HepG2 (cell line): ENCODE measurements at regions not wholly inside any gene's neighbourhood (a gene's known extent, or its start where the extent isn't known, plus 50 kb on each side); places are given as distances from the start of the nearest gene placed in this dataset.

Source experiments
- ATAC-seq: fragments of 200-7000 bp; cut with Tn5 transposase; 3 replicates; pipeline ENCODE4 v1.9.1; 2020; ENCODE audit warnings: mild to moderate bottlenecking, moderate library complexity
- BruUV-seq: library from RNA; stranded (reverse); fragments of 400-500 nt; replicated peaks from 2 replicates; lab custom pipeline; 2021; lab: Mats Ljungman, UMichigan
- CTCF ChIA-PET: fragments of 300-600 bp; formaldehyde crosslinking; extraction: SDS; loops from one replicate; lab custom pipeline; 2021; ENCODE audit warnings: low total read pairs, inconsistent platforms, low intra/inter-chr PET ratio; lab: Yijun Ruan, JAX
- POLR2A ChIA-PET: fragments of 350-600 bp; sonication (Branson Sonifier 250); formaldehyde crosslinking; loops from one replicate; lab custom pipeline; 2020; ENCODE audit warnings: antibody characterized with exemption, inconsistent platforms; lab: Yijun Ruan, JAX
- DNase-seq: peaks from one replicate; pipeline ENCODE4 v3.0.0-alpha.2; 2015; ENCODE audit warnings: low spot score
- FAIRE-seq: peaks from 3 replicates; lab custom pipeline; 2011; peaks lifted over from hg19 to GRCh38; lab: Jason Lieb, UNC
- H2AFZ ChIP-seq: one replicate; pipeline ENCODE4 v1.6.1; 2011; ENCODE audit warnings: low read length, inconsistent platforms
- H3K27ac ChIP-seq: fragments of 300-600 bp; 3 replicates; pipeline ENCODE4 v1.8.0; 2011; ENCODE audit warnings: mixed run types, mild to moderate bottlenecking, mixed read lengths, low read length, inconsistent platforms; ENCODE audit not compliant: insufficient read depth; ENCODE audit errors: extremely low read length
- H3K27me3 ChIP-seq, 2 experiments: fragments of 200-600 bp in 1 of 2; 2 replicates in 1 of 2; 3 replicates in 1 of 2; pipeline versions ENCODE4 v1.6.0 to v1.8.0; 2011; ENCODE audit warnings: low read length in 2 of 2, mild to moderate bottlenecking in 2 of 2, moderate library complexity in 2 of 2, inconsistent platforms in 1 of 2; ENCODE audit not compliant: insufficient read depth in 2 of 2, control insufficient read depth in 1 of 2
- H3K36me3 ChIP-seq, 2 experiments: fragments of 200-600 bp in 1 of 2; replicated peaks in 1 of 2; 2 replicates in 1 of 2; 3 replicates in 1 of 2; pipeline versions ENCODE4 v1.5.1 to v1.8.0; 2011; ENCODE audit warnings: low read length in 2 of 2, inconsistent platforms in 1 of 2; ENCODE audit not compliant: insufficient read depth in 2 of 2, control insufficient read depth in 1 of 2
- H3K4me1 ChIP-seq: 2 replicates; pipeline ENCODE4 v1.5.1; 2012; ENCODE audit warnings: low read length, inconsistent platforms; ENCODE audit not compliant: insufficient read depth
- H3K4me2 ChIP-seq: 2 replicates; pipeline ENCODE4 v1.6.0; 2011; ENCODE audit warnings: low read depth, low read length, inconsistent platforms
- H3K4me3 ChIP-seq, 3 experiments: fragments of 200-600 bp in 1 of 3; sonication (generic), shearing (Covaris generic) in 1 of 3; replicated peaks in 1 of 3; 2 replicates each; pipeline ENCODE4 v1.5.1; 2011 to 2016; ENCODE audit warnings: low read length in 3 of 3, inconsistent platforms in 2 of 3, low read depth in 2 of 3, mild to moderate bottlenecking in 2 of 3, control low read depth in 1 of 3, mixed read lengths in 1 of 3; ENCODE audit not compliant: insufficient read depth in 1 of 3
- H3K79me2 ChIP-seq: one replicate; pipeline ENCODE4 v1.6.1; 2011; ENCODE audit warnings: low read length, inconsistent platforms; ENCODE audit not compliant: insufficient read depth
- H3K9ac ChIP-seq: 2 replicates; pipeline ENCODE4 v1.6.0; 2011; ENCODE audit warnings: mild to moderate bottlenecking, low read depth, low read length, inconsistent platforms; ENCODE audit not compliant: insufficient read depth
- H3K9me3 ChIP-seq: 2 replicates; pipeline ENCODE4 v1.5.1; 2012; ENCODE audit warnings: mild to moderate bottlenecking, low read length
- H4K20me1 ChIP-seq: 2 replicates; pipeline ENCODE4 v1.6.0; 2011; ENCODE audit warnings: inconsistent platforms, mild to moderate bottlenecking, low read length, moderate library complexity; ENCODE audit not compliant: insufficient read depth
- ATM ChIP-seq: fragments of 450-650 bp; IDR thresholded peaks from 2 replicates; pipeline ENCODE4 v1.7.1; 2017; ENCODE audit warnings: mild to moderate bottlenecking, borderline replicate concordance
- FOXO4 ChIP-seq: sonication (generic); formaldehyde crosslinking; conservative IDR thresholded peaks from 2 replicates; pipeline ENCODE4 v1.8.1; 2023; ENCODE audit warnings: missing genetic modification reagents
- HHEX ChIP-seq: IDR thresholded peaks from 2 replicates; pipeline ENCODE4 v1.6.1; 2016; ENCODE audit warnings: control low read depth
- KDM4B ChIP-seq: sonication (generic); formaldehyde crosslinking; IDR thresholded peaks from 2 replicates; pipeline ENCODE4 v1.4.0; 2020; ENCODE audit warnings: missing genetic modification reagents
- NFIC ChIP-seq: IDR thresholded peaks from 2 replicates; pipeline ENCODE4 v1.6.1; 2012; ENCODE audit warnings: mild to moderate bottlenecking, low read length, inconsistent platforms
- PAXIP1 ChIP-seq: sonication (generic); formaldehyde crosslinking; conservative IDR thresholded peaks from 2 replicates; pipeline ENCODE4 v1.4.0; 2020; ENCODE audit warnings: mild to moderate bottlenecking, missing genetic modification reagents, moderate library complexity
- PCBP1 ChIP-seq: fragments of 200-400 bp; formaldehyde crosslinking; IDR thresholded peaks from 2 replicates; pipeline ENCODE4 v1.6.1; 2017; ENCODE audit warnings: mild to moderate bottlenecking, low read depth, low read length, borderline replicate concordance
- RXRB ChIP-seq: IDR thresholded peaks from 2 replicates; pipeline ENCODE4 v1.6.1; 2016; ENCODE audit warnings: borderline replicate concordance, missing genetic modification reagents, missing compliant biosample characterization
- SATB2 ChIP-seq: sonication (generic); formaldehyde crosslinking; IDR thresholded peaks from 2 replicates; pipeline ENCODE4 v1.5.0; 2020; ENCODE audit warnings: missing genetic modification reagents
- SMAD9 ChIP-seq: sonication (generic); formaldehyde crosslinking; IDR thresholded peaks from 2 replicates; pipeline ENCODE4 v1.5.1; 2020; ENCODE audit warnings: mild to moderate bottlenecking, missing genetic modification reagents
- YY1 ChIP-seq: IDR thresholded peaks from 2 replicates; pipeline ENCODE4 v1.6.1; 2011; ENCODE audit warnings: low read length, low read depth, moderate library complexity, mild to moderate bottlenecking; ENCODE audit not compliant: insufficient read depth, insufficient replicate concordance
- ZBTB25 ChIP-seq: IDR thresholded peaks from 2 replicates; pipeline ENCODE4 v1.6.1; 2018; ENCODE audit warnings: missing genetic modification reagents
- ZKSCAN5 ChIP-seq: sonication (generic); formaldehyde crosslinking; IDR thresholded peaks from 2 replicates; pipeline ENCODE4 v1.5.1; 2020; ENCODE audit warnings: mild to moderate bottlenecking, missing genetic modification reagents
- ZNF256 ChIP-seq: sonication (generic); formaldehyde crosslinking; conservative IDR thresholded peaks from 2 replicates; pipeline ENCODE4 v1.4.0; 2020; ENCODE audit warnings: missing genetic modification reagents
- ZNF562 ChIP-seq: sonication (generic); formaldehyde crosslinking; IDR thresholded peaks from 2 replicates; pipeline ENCODE4 v1.8.0; 2022; ENCODE audit warnings: missing genetic modification reagents, borderline replicate concordance
- ZNF644 ChIP-seq: IDR thresholded peaks from 2 replicates; pipeline ENCODE4 v1.6.1; 2016; ENCODE audit warnings: low read depth
- ZNF687 ChIP-seq: sonication (generic); formaldehyde crosslinking; IDR thresholded peaks from 2 replicates; pipeline ENCODE4 v1.5.1; 2020; ENCODE audit warnings: mild to moderate bottlenecking, missing genetic modification reagents, moderate library complexity
- WGBS: methylation state at CpG from one replicate; pipeline ENCODE4 v1.1.6; 2017; ENCODE audit warnings: low lambda C conversion rate; 5-methylcytosine and 5-hydroxymethylcytosine counted together
- in situ Hi-C: cut with HindIII; loops from 2 replicates; pipeline ENCODE4 v1.10.0; 2017; ENCODE audit warnings: low pct_unique_long_range_greater_than_20kb; ENCODE audit not compliant: extremely low pct_ligation_motif_present
- intact Hi-C: fragments of 100-400 bp; cut with micrococcal nuclease; formaldehyde crosslinking; loops from one replicate; pipeline ENCODE4 v1.10.0; 2022; ENCODE audit not compliant: unreplicated experiment

- intact Hi-C loops: no loop called here
- BruUV-seq: no TSS peak
- in situ Hi-C loops: no loop called here
- ATAC-seq (no peak), FAIRE-seq (no peak), DNase-seq (no peak)
- no peak overlapping the region for H3K4me3 ChIP-seq
- POLR2A ChIA-PET: no interaction called here
- WGBS: 0% methylated on average over 2 of the region's 2 CpGs
- CTCF ChIA-PET: no interaction called here
- no peaks in the 10 kb centered on the region for H3K36me3 ChIP-seq
- peaks cover 25% of the 10 kb centered on the region for H3K9me3 ChIP-seq
- no peak overlapping the region for H2AFZ ChIP-seq
- H3K9ac ChIP-seq: no peak overlapping the region
- no peaks in the 10 kb centered on the region for H3K4me1 ChIP-seq
- H3K27me3 ChIP-seq: no peaks in the 10 kb centered on the region
- H4K20me1 ChIP-seq: no peaks in the 10 kb centered on the region
- H3K27ac ChIP-seq: no peak overlapping the region
- H3K4me2 ChIP-seq: no peak overlapping the region
- H3K79me2 ChIP-seq: no peaks in the 10 kb centered on the region
- TF ChIP-seq YY1 (no peak), RXRB (CRISPR knock-in tag) (no peak), ZNF644 (CRISPR knock-in tag) (no peak), ZKSCAN5 (CRISPR knock-in tag) (no peak), NFIC (no peak), ZNF687 (CRISPR knock-in tag) (no peak), ATM (no peak), ZNF256 (CRISPR knock-in tag) (no peak), SATB2 (CRISPR knock-in tag) (no peak), FOXO4 (CRISPR knock-in tag) (no peak), HHEX (CRISPR knock-in tag) (no peak), PAXIP1 (CRISPR knock-in tag) (no peak), PCBP1 (no peak), ZNF562 (CRISPR knock-in tag) (no peak), SMAD9 (CRISPR knock-in tag) (no peak), ZBTB25 (no peak), KDM4B (CRISPR knock-in tag) (no peak)
These were observed 1567.9 kb upstream of the PRR20A start for GRCh38 chr13:55572862-55573261.
